Esophagus muscularis mucosa (tissue), 4 donors: ENCODE measurements at regions not wholly inside any gene's neighbourhood (a gene's known extent, or its start where the extent isn't known, plus 50 kb on each side); places are given as distances from the start of the nearest gene placed in this dataset.

Experiments
- DNase-seq: peaks from one replicate; pipeline ENCODE4 v3.0.0-alpha.2; 2017; ENCODE audit errors: extremely low spot score
- H3K27ac ChIP-seq, 4 donors: fragments of 200-600 bp; sonication (generic); replicated peaks in 1 of 4; 1 replicate in 3 of 4; 2 replicates in 1 of 4; pipeline ENCODE4 v1.5.1; 2016 to 2019; ENCODE audit warnings: mild to moderate bottlenecking in 1 of 4
- H3K27me3 ChIP-seq, 4 donors: fragments of 200-600 bp; sonication (generic); one replicate each; pipeline versions ENCODE4 v1.5.1 to v1.6.0; 2016 to 2019
- H3K36me3 ChIP-seq, 4 donors: fragments of 200-600 bp; sonication (generic); one replicate each; pipeline ENCODE4 v1.5.1; 2016 to 2019
- H3K4me1 ChIP-seq, 4 donors: fragments of 200-600 bp; sonication (generic); one replicate each; pipeline ENCODE4 v1.5.1; 2016 to 2019
- H3K4me3 ChIP-seq, 4 donors: fragments of 200-600 bp; sonication (generic); 1 replicate in 2 of 4; 2 replicates in 2 of 4; pipeline ENCODE4 v1.5.1; 2016 to 2019; ENCODE audit warnings: mild to moderate bottlenecking in 4 of 4, moderate library complexity in 1 of 4
- H3K9me3 ChIP-seq, 4 donors: fragments of 200-600 bp; sonication (generic); 1 replicate in 3 of 4; 2 replicates in 1 of 4; pipeline ENCODE4 v1.5.1; 2016 to 2019
- EP300 ChIP-seq: sonication (generic); formaldehyde crosslinking; IDR thresholded peaks from one replicate; pipeline ENCODE4 v1.6.1; 2017; ENCODE audit warnings: antibody characterized with exemption
- POLR2A ChIP-seq: fragments of 450-650 bp; IDR thresholded peaks from one replicate; pipeline ENCODE4 v1.6.1; 2017; ENCODE audit warnings: antibody characterized with exemption, moderate library complexity, mild to moderate bottlenecking, low read depth
- POLR2AphosphoS5 ChIP-seq, 2 donors: sonication (generic); formaldehyde crosslinking; IDR thresholded peaks; one replicate each; pipeline ENCODE4 v1.6.1; 2017; ENCODE audit warnings: antibody characterized with exemption in 2 of 2
- WGBS: methylation state at CpG from one replicate; pipeline ENCODE4 v1.1.5; 2018; 5-methylcytosine and 5-hydroxymethylcytosine counted together
- intact Hi-C: fragments of 100-400 bp; cut with DNase I; formaldehyde crosslinking; loops from one replicate; pipeline ENCODE4 v1.15.1; 2023
- TF ChIP-seq, protein P1 (sequence below), 3 experiments: fragments of 200-600 bp in 2 of 3; fragments of 450-650 bp in 1 of 3; sonication (generic) in 2 of 3; IDR thresholded peaks; one replicate each; pipeline ENCODE4 v1.5.1; 2017 to 2019; ENCODE audit warnings: antibody characterized with exemption in 3 of 3, mild to moderate bottlenecking in 2 of 3, moderate library complexity in 1 of 3

DNA sequence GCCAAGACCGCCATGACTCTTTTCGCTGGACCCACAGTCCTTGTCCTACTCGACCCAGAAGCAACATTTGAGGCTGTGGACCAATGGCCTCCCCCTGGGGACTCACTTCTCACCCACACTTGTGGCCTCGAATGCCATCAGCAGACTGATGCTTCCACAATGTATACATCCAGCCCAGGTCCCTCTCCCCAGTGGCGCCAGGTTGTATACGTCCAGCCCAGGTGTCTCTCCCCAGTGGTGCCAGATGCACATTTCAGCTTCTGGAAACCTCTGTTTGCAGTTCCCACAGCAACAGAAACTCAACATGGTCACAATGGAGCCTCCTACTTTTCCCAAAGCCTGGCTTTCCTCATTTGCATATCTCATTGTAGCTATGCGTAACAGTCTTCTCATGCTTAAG is 210.5 kb upstream of the RNF32 start:
- TF ChIP-seq POLR2AphosphoS5 (IDR thresholded peaks at IDR 0.05) (no peak), EP300 (no peak), POLR2A (no peak)
- TF ChIP-seq, protein P1, sequence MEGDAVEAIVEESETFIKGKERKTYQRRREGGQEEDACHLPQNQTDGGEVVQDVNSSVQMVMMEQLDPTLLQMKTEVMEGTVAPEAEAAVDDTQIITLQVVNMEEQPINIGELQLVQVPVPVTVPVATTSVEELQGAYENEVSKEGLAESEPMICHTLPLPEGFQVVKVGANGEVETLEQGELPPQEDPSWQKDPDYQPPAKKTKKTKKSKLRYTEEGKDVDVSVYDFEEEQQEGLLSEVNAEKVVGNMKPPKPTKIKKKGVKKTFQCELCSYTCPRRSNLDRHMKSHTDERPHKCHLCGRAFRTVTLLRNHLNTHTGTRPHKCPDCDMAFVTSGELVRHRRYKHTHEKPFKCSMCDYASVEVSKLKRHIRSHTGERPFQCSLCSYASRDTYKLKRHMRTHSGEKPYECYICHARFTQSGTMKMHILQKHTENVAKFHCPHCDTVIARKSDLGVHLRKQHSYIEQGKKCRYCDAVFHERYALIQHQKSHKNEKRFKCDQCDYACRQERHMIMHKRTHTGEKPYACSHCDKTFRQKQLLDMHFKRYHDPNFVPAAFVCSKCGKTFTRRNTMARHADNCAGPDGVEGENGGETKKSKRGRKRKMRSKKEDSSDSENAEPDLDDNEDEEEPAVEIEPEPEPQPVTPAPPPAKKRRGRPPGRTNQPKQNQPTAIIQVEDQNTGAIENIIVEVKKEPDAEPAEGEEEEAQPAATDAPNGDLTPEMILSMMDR (IDR thresholded peaks at IDR 0.05), result no peak
- WGBS, result 67% methylated on average over 6 of the region's 7 CpGs
- Histone ChIP-seq H3K4me1 (no peaks in the 10 kb centered on the region), H3K9me3 (no peaks in the 10 kb centered on the region), H3K4me3 (no peak overlapping the region), H3K36me3 (no peaks in the 10 kb centered on the region), H3K27me3 (peaks cover 0 to 13% (median 0%) of the 10 kb centered on the region in 4 donors), H3K27ac (no peak overlapping the region)
- peak; percentile 75 for DNase-seq
- intact Hi-C loops, result no loop called here

DNA sequence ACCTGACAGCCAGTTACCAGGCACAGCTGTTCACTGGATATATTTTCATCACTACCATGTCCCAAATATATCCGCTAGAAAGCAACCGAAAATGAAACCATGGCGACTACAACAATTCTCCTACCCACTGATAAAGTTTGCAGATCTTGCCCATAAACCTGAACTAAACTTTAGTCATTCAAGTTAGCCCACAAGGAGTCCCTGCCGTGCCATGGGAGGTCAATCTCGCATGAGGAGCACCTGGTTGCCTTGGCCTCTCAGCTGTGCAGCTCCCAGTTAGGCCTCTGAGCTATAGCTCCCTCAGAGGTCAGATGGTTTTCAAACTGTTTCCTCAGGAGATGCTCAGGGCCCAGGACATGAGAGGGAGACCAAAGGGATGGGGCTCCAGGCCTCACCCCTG is 211.1 kb upstream of the RNF32 start:
- no peak for DNase-seq
- Histone ChIP-seq H3K36me3 (no peaks in the 10 kb centered on the region), H3K27ac (no peak overlapping the region), H3K27me3 (peaks cover 0 to 8% (median 0%) of the 10 kb centered on the region in 4 donors), H3K4me1 (no peaks in the 10 kb centered on the region), H3K4me3 (no peak overlapping the region), H3K9me3 (no peaks in the 10 kb centered on the region)
- intact Hi-C loops, result no loop called here
- WGBS, result 84% methylated on average over 4 of the region's 5 CpGs
- TF ChIP-seq, protein P1 (IDR thresholded peaks at IDR 0.05), result no peak
- TF ChIP-seq POLR2AphosphoS5 (IDR thresholded peaks at IDR 0.05) (no peak), POLR2A (no peak), EP300 (no peak)

DNA sequence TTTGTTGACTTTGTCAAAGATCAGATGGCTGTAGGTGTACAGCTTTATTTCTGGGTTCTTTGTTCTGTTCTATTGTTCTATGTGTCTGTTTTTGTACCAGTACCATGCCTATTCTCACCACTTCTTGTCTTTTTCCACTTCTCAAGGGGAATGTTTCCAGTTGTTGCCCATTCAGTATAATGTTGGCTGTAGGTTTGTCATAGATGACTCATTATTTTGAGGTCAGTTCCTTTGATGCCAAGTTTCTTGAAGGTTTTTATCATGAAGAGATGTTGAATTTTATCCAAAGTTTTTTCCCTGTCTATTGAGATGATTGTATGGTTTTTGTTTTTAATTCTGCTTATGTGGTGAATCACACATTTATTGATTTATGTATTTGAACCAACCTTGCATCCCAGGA is 216.7 kb upstream of the RNF32 start:
- intact Hi-C loops, result no loop called here

DNA sequence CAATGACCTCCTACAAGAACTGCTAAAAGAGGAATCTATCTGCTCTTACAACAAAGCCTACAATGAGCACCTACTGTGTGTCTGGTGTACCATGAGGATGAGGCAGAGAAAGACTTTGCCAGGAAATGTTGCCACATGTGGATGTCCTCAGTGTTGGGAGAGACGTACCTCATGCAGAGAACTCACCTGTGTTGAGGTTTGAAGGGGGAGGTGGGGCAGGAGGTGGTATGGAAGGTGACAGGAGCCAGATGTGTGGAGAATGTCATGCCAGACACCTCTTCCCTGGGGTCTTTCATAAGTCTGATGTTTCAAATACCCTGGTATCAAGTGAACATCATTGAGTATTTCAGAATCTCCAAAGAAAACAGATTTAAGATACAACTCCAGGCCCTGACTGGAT is 220.1 kb upstream of the RNF32 start:
- intact Hi-C loops, result no loop called here
- H3K27ac ChIP-seq, result no peak overlapping the region
- H3K36me3 ChIP-seq, result no peaks in the 10 kb centered on the region
- H3K9me3 ChIP-seq, result no peaks in the 10 kb centered on the region
- H3K27me3 ChIP-seq, result no peaks in the 10 kb centered on the region
- H3K4me1 ChIP-seq, result no peaks in the 10 kb centered on the region
- TF ChIP-seq POLR2A (no peak), EP300 (no peak), POLR2AphosphoS5 (IDR thresholded peaks at IDR 0.05) (no peak)
- TF ChIP-seq, protein P1 (IDR thresholded peaks at IDR 0.05), result no peak
- H3K4me3 ChIP-seq, result no peak overlapping the region
- 69% methylated on average over 1 of the region's 1 CpG for WGBS
- DNase-seq, result peak; percentile 72

More for the DNA sequence above, 216.7 kb upstream of the RNF32 start:
- Histone ChIP-seq H3K36me3 (no peaks in the 10 kb centered on the region), H3K9me3 (no peaks in the 10 kb centered on the region), H3K27ac (no peak overlapping the region), H3K27me3 (peaks cover 0 to 8% (median 0%) of the 10 kb centered on the region in 4 donors), H3K4me3 (no peak overlapping the region), H3K4me1 (no peaks in the 10 kb centered on the region)
- TF ChIP-seq POLR2AphosphoS5 (IDR thresholded peaks at IDR 0.05) (no peak), POLR2A (no peak), EP300 (no peak)
- TF ChIP-seq, protein P1 (IDR thresholded peaks at IDR 0.05), result no peak
- DNase-seq, result no peak

DNA sequence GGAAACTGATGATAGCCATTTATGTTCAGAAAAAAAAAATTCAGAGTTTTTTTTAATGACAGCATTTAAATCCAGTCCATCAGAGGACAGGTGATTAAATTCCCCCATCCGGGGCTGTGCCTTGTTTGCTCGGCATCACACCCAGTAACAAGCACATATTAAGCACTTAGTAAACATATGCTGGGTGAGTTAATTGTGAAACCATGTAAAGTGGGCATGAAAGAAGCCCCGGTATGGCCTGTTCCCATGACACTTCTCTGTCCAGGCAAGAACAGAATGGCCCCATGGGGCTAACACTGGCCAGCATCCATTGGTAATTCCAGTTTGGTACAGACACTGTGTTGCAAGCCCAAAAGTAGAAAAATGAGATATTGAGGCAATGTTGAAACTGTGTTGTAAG is 220.8 kb upstream of the RNF32 start:
- Histone ChIP-seq H3K9me3 (no peaks in the 10 kb centered on the region), H3K27me3 (no peaks in the 10 kb centered on the region), H3K4me3 (no peak overlapping the region), H3K4me1 (no peaks in the 10 kb centered on the region), H3K36me3 (no peaks in the 10 kb centered on the region), H3K27ac (no peak overlapping the region)
- intact Hi-C loops, result no loop called here
- peak; percentile 47 for DNase-seq
- WGBS, result 74% methylated on average over 3 of the region's 3 CpGs
- TF ChIP-seq, protein P1 (IDR thresholded peaks at IDR 0.05), result no peak
- TF ChIP-seq POLR2AphosphoS5 (IDR thresholded peaks at IDR 0.05) (no peak), POLR2A (no peak), EP300 (no peak)
